RPMI8226 (cell line): ENCODE measurements at regions not wholly inside any gene's neighbourhood (a gene's known extent, or its start where the extent isn't known, plus 50 kb on each side); places are given as distances from the start of the nearest gene placed in this dataset.

ENCODE experiments used
- DNase-seq: peaks from one replicate; pipeline ENCODE4 v3.0.0-alpha.2; 2015

DNA sequence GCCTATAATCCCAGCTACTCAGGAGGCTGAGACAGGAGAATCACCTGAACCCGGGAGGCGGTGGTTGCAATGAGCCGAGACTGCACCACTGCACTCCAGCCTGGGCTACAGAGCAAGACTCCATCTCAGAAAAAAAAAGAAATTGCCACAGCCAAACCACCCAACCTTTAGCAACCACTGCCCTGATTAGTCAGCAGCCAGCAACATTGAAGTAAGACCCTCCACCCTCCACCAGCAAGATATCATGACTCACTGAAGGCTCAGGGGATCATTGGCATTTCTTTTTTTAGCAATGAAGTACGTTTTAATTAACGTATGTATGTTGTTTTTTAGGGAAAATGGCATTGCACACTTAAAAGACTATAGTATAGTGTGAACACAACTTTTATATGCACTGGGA is 349.1 kb upstream of the ACVR2A start:
- DNase-seq: no peak

GRCh38 chr2:147492471-147492870 is 352.4 kb upstream of the ACVR2A start:
- no peak for DNase-seq

GRCh38 chr2:147491506-147491905 is 353.3 kb upstream of the ACVR2A start:
- no peak for DNase-seq

DNA sequence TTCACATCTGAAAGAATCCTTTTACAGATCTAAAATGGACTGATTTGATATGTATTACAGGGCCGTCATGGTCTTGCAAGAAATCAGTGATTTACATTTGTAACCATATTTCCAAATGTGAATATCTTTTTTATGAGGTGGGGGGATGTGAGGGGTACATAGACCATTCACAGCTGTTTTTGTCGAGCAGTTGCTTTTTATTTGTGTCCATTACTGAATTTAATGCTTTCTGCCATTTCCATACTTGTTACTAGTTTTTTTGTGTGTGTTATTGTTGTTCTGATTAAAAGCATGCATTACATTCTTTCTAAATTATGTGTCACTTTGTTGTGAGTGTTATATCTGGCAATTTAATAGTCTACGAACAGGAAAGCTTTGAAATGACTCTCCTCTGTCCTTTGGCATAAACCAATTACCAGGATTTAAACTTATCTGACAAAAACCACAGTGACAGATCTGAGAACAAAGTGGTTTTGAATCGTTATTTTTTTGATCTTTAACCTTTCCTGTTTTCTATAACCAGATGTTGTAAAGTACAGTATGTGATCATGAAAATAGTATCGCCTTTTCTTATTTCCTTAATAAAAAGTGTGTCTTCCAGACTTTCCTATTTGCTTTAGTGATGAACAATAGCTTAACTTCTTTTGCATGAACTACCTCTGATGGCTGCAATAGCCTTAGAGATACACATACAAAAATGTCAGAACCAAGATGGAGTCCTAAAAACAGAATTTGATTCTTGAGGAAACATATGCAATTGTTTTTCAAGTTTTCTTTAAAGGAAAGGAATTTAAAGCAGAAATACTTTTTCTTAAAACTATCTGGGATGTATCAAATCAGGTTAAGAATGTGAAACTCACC is 354.2 kb upstream of the ACVR2A start:
- no peak for DNase-seq

- no peak for DNase-seq
Observed at GRCh38 chr2:147488472-147488871, 356.4 kb upstream of the ACVR2A start.

- DNase-seq: no peak
Observed at GRCh38 chr2:147487978-147488289, 356.9 kb upstream of the ACVR2A start.

DNA sequence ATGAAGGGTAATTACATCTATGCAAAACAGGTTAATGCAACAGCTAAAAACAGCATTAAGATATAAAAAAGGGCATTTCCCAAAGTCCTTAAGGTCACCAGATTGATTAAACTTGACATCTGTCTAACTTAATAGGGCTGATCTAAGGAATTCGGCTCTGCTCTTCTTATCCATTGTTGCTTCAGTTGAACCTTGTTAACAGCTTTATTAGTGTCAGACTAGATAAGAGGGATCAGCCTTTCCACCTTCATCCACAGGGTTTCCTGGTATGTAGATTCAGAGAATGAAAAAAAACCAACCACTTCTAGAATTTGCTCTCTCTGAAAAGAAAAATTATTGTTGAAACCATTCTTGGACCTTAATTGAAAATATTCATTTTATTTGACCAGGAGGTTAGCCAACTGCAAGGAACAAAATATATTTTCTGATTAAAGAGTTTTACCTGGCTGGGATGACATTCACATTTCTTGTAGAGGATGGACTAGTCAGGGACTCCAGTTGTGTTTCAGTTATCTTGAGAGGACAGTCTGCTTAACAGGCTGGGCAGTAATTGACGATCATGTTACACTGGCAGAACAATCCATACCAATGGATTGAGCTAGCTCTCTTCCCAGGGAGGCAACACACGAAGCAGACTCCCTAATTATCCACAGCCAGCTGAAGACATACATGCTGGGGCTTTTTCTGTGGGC is 357.4 kb upstream of the ACVR2A start:
- DNase-seq: no peak

GRCh38 chr2:147485210-147485851 is 359.5 kb upstream of the ACVR2A start:
- no peak for DNase-seq

- no peak for DNase-seq
Observed at GRCh38 chr2:147483911-147484310, 360.9 kb upstream of the ACVR2A start.

- DNase-seq: no peak
Observed at GRCh38 chr2:147482916-147483669, 361.7 kb upstream of the ACVR2A start.

- DNase-seq: no peak
Observed at GRCh38 chr2:147482111-147482895, 362.5 kb upstream of the ACVR2A start.

- no peak for DNase-seq
Observed at GRCh38 chr2:147479358-147479757, 365.5 kb upstream of the ACVR2A start.

GRCh38 chr2:147473075-147473474 is 371.8 kb upstream of the ACVR2A start:
- no peak for DNase-seq

DNA sequence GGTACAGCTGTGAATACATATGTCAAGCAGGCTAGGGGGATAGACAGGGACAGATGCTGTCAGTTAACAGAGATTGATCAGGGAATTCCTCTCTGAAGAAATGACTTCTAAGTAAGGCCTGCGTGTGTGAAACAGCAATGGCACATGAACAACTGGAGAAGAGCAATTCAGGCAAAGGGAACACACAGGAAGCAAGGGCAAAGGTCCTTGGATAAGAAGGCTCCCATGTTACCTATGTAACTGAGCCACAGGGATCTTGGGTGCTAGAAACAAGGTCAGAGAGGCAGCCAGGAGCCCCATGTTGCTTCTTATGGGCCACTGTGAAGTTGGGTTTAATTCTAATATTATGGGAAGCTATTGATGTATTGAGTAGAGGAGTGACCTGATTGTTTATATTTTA is 373.7 kb upstream of the ACVR2A start:
- no peak for DNase-seq

- no peak for DNase-seq
Observed at GRCh38 chr2:147469471-147469870, 375.4 kb upstream of the ACVR2A start.

GRCh38 chr2:147468963-147469362 is 375.9 kb upstream of the ACVR2A start:
- DNase-seq: no peak

DNA sequence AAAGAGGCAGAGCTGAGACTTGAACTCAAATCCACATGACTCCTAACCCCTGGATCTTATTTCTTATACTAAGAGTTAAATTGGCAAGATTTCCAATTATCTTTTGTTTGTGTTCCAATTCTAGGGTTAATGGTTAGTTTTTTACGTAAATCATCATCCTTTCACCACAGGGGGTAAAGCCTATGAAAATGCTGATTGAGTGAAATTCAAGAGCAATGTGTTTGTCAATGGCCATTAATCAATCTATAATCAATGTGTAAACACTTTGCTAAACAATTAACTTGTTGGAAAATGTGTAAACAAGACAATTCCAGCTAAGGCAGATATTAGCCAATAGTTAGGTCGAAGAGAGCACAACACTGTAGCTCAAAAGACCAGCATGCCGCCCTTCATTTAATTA is 376.5 kb upstream of the ACVR2A start:
- DNase-seq: no peak

- no peak for DNase-seq
Observed at GRCh38 chr2:147467441-147467840, 377.4 kb upstream of the ACVR2A start.

DNA sequence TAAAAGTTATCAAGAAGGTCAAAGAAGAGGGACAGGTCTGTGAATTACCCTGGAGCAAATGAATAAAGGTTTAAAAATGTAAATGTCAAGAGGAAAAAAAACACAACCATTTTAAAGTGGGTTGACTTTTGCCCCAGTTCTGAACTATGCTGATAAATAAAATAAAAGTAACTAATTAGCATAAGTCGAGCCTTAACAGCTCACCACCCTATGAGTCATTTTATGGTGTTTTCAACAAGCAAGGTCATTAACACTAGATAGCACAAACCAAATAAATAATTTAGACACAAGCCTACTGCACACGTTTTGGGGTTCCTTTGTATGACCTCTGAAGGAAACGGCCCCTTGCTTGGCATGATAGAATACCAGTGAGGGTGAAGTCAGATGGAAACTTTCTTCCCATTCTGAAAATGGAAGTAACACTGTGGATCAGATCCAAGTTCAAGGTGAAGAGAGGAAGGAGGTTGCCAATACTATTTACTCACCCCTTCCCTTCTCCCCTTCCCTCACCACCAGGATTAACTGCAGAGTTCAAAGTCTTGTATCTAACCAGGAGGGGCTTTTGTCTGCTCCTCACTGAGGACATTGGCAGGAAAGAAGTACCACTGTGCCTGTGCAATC is 380.0 kb upstream of the ACVR2A start:
- no peak for DNase-seq

GRCh38 chr2:147463881-147464520 is 380.8 kb upstream of the ACVR2A start:
- no peak for DNase-seq

DNA sequence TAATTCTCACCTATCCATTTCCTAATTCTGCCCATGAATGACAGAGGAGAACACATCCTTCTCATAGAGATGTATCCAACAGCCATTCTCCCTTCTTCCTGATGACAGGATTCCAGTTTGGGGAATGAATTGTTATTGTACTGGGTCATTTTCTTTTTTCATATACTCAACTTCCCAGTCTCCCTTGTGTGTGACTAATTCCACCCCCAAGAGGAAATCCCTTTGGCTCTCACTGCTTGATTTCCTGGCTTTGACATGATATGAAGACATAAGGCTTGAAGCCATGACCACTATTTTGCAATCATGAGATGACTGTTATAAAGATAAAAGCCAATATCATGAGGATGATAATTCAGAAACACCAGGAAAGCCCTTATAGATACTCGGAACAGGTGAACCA is 384.7 kb upstream of the ACVR2A start:
- DNase-seq: no peak

DNA sequence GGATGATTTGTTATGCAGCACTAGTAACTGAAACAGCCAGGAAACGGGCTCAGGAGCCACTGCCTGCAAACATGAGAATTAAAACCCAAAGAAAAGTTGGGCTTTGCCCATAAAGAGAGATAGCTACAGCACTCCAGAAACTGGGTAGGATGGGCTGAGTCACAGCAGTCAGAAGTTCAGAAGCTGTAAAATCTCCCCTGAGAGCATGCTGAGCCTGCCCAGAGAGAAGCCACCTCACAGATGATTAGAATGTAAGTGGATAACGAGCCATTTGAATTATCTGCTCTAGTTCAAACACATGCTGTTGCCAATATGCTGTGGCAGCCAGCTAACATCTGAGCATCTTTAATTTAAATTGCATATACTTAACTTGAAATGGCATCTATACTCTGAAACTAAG is 388.1 kb upstream of the ACVR2A start:
- DNase-seq: no peak
